NCI-H2196 treated with DMSO at 0.1 percent for 48 hours (cell line): ENCODE measurements at regions not wholly inside any gene's neighbourhood (a gene's known extent, or its start where the extent isn't known, plus 50 kb on each side); places are given as distances from the start of the nearest gene placed in this dataset.
"Not testable (repeated sequence)": the region's sequence is repeated elsewhere in the genome, so short reads cannot be mapped to it uniquely, and the experiment has no call there.

Experiments used
- DNase-seq: peaks from one replicate; lab custom pipeline; 2025; ENCODE audit not compliant: unreplicated experiment; lab: John Stamatoyannopoulos, UW

DNA sequence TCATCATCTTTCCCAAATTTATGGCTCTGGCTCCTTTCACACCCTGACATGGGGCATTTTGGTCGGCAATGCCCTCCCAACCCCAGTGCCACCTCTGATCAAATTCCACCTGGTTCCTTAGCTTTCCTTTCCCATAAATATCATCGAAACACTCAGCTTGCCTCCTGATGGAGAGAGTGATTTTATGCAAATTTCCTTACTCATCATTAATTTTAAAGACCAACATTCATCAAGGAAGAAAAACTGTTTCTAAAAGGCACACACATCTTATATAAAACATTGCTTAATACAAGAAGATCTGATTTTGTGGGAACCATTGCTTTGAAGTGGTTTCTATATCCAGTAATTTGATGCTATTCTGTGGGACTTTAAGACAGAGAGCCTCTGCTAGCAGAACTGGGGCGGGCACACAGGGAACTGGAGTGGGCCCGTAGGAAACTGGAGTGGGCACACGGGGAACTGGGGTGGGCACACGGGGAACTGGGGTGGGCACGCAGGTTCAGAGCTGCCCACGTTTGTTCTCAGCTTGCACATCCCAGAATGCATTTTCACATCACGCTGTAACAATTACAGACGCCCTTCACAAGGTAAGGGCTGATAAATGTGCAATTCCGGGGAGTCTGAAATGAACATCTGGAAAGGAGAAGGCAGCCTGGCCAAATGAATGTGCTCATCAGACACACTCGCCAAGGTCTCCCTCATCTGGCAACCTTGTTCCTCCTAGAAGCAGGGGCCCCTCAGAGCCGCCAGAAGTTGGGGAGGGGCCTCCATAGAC, 174.2 kb downstream of the RTP5 start:
- no peak for DNase-seq

DNA sequence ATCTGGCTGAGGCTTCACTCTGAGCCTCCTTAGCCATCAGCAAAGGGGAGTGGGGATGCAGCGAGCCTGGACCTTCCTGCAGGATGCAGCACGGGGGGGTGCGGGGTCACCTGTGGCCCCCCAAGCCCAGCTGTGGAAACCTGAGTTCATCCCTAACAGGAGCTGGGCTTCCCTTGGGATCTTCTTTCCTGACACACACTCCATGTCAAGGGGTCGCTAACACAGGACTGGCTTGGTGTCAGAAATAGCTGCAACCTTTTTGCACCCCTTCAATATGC, 174.7 kb downstream of the RTP5 start:
- DNase-seq: no peak

DNA sequence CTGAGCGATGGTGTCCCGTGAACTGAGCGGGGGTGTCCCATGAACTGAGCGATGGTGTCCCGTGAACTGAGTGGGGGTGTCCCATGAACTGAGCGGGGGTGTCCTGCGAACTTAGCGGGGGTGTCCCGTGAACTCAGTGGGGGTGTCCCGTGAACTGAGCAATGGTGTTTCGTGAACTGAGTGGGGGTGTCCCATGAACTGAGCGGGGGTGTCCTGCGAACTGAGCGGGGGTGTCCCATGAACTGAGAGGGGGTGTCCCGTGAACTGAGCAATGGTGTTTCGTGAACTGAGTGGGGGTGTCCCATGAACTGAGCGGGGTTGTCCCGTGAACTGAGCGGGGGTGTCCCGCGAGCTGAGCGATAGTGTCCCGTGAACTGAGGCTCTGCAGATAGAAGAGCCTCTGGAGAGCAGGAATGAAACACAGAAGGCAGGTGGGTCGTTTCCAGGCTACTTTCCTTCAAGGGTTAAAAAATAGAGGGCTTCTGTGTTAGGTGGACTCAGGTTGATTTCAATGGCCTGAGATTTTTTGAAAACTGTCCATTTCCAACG, 176.1 kb downstream of the RTP5 start:
- DNase-seq: not testable (repeated sequence)

DNA sequence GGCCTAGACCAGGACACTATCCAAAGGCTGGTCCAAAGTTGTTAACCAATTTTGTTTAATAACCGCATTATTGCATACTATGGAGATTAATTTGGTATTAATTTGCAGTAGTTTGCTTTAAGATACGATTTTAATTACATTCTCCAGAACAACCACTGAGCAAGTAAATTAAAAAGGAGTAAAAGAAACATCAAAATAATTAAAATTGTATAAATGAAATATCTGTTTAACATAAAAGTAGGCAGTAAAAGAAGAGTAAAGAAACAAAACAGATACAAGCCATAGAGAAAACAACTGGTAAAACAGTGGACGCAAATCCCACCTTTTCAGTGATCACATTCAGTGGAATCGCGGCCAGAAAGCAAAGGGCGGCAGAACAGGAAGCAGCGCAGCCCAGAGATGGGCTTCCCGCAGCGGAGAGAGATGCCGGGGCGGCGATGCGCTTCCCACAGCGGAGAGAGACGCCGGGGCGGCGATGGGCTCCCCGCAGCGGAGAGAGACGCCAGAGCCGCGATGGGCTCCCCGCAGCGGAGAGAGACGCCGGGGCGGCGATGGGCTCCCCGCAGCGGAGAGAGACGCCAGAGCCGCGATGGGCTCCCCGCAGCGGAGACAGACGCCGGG, 176.8 kb downstream of the RTP5 start:
- no peak for DNase-seq

DNA sequence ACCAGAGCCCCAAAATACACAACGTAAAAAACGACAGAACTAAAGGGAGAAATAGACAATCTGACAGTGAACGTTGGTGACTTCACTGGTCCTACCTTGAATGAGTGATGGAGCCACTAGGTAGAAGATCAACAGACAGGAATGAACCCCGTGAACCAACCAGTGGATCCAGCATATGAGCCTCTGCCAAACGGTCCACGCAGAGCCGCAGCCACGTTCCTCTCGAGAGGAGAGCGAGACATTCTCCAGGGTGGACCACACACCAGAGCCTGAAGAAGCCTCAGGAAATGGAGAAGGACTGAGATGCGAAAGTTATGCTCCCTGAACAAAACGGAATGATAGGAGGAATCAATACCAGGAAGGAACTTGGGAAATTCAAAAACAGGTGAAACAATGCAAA, 178.4 kb downstream of the RTP5 start:
- no peak for DNase-seq

DNA sequence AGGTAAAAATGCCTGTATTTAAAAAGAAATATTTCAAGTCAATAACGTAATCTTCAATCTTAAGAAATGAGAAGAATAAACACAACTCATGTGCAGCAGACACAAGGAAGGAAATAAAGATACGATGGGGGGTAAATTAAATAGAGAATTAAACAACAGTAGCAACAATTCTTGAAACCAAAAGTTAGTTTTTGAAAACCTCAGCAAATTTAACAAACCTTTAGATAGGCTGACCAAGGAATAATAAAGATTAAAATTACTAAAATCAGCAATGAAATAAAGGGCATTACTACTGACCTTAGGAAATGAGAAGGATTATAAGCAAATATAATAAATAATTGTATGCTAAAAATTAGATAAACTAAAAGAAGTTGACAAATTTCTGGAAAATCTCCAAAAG, 178.9 kb downstream of the RTP5 start:
- DNase-seq: no peak

DNA sequence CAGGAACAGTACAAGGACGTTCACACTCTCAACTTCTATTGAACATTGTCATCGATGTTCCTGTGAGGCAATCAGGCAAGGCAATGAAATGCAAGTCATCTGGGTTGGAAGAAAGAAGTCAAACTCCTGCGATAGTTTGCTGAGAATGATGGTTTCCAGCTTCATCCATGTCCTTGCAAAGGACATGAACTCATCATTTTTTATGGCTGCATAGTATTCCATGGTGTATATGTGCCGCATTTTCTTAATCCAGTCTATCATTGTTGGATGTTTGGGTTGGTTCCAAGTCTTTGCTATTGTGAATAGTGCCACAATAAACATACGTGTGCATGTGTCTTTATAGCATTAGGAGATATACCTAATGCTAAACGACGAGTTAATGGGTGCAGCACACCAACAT, 180.0 kb downstream of the RTP5 start:
- DNase-seq: not testable (repeated sequence)

DNA sequence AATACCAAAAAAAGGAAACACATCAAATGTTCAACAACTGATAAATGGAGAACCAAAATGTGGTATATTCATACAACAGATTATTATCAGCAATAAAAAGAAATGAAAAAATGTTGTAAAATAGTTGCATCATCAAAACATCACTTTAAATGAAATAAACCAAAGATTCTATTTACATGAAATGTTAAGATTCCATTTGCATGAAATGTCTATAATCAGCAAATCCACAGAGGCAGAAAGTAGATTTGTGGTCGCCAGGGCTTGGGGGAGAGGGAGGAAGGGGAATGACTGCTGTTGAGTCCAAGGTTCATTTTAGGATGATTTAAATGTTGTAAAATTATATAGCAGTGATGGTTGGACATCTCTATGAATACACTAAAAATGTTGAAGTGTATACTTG, 181.9 kb downstream of the RTP5 start:
- DNase-seq: no peak

DNA sequence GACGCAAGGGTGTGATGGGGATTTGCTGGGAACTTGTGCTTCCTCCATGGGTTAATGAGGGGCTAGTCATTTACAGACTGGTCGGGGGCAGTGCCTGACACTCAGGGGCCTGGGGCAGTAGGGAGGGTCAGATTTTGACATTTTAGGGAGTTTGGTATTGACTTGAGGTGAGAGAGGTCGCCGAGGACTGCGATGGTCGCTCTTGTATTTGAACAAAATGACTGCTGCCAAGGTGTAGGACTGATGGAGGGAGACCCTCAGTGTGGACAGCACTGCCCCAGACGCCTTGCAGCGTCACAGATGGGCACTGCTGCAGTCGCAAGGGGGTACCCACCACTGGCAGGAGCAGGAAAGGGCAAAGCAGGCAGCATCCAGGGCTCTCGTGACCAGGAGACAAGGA, 182.9 kb downstream of the RTP5 start:
- DNase-seq: no peak

DNA sequence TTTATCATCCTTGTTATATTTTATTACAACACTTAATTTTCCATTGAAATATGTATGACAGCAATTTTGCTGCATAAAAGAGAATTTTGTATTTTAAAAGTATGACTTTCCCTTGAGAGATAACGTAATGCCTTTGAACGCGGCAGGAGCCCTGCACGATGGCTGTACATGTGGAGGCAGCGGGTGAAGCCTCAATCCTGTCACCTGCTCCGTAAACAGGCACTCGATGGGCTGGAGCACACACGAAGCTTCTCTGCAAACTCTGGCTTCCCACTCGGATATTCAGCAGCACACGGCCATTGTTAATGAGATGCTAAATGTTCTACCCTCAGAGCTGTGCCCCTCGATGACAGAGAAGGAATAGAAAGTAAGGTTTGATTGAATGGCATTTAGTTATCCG, 184.4 kb downstream of the RTP5 start:
- no peak for DNase-seq

DNA sequence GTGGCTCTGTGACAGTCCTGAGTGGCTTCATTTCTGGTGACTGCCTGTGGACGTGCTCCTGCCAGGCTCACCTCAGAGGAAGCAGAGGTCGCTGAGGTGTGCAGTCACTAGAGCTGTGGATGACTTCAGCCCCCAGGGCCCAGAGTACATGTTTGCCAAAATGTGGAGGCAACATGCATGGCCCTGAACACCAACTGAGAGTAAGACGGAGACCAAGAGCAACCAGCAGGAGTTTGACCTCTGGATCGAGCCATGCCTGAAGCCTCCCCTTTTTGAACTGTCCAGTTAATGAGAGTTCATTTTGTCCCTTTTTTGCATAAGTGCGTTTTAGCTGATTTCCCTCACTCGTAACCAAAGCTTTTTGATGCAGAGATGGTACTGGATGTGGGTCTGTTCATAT, 184.9 kb downstream of the RTP5 start:
- DNase-seq: no peak

DNA sequence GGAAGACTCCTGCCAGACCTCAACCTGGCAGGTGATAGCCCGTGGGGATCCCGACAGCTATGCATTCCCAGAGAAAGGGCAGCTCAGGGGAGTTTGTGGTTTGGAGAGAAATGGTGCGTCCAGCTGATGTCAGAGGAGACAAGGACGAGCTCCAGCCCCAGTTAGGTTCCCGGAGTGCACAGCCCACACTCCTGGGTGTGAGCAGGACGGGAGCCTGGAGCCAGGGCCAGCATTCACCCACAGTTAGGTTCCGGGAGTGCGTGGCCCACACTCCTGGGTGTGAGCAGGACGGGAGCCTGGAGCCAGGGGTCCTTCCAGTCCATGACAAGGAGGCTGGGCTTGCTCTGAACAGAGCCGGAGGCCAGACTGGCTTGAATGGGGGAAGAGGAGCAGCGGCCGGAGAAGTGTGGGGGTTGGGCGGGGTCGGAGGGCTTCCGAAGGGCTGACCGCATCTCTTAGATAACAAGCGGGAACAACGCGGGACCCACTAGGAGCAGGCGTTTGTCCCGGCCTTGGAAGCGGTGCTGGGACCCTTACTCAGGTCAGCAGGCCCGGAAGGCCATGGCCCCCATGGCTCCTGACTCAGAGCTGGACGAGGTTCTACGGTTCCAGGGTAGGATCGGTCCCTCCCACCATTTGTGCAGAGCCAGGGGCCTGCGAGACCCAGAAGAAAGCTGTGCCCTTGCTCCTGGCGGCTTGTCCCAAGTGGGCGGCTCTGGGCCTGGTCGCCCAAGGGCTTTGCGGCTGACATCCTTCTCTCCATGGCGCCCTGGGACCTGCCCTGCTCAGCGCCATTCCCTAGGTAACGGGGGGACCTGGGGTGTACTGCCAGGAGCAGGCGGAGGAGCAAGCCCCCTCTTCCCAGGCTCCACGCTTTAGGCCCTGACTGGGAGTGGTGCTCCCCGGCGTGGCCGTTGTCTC, 185.6 kb downstream of the RTP5 start:
- DNase-seq: no peak

DNA sequence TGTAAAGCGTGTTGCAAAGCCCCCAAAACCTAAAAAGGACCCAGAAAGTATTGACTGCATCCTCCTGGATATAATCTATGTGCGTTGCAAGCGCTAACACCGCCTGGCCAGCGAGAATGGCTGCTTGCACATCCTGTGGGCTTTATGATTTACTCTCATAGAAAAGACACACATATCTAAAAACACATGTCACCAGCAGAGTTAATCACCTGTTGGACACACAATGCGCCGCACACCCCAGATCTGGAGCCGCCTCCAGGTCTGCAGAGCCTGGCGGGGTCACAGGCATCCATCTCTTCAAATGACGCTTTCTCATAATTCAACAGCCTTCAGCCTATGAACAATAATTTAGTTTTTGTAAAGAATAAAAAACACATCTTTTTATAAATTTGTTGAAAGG, 186.5 kb downstream of the RTP5 start:
- DNase-seq: no peak

DNA sequence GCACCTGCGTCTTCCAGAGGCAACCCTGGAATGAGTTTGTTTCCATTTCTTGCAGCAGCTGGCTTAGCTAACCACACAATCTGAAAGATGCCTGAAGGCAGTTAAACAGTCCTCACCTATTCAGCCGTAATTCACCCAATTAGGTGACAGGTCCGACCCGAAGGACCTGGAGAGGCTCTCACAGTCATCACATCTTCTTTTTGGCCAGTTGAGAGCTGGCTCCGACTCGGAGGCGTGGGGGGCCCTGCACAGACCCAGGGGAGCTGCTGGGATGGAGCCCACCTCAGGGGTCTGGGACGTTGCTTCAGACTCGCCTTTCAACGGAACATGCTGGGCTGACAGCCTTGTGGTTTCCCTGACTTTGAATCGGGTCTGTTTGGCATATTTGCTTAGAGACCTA, 187.3 kb downstream of the RTP5 start:
- DNase-seq: no peak

DNA sequence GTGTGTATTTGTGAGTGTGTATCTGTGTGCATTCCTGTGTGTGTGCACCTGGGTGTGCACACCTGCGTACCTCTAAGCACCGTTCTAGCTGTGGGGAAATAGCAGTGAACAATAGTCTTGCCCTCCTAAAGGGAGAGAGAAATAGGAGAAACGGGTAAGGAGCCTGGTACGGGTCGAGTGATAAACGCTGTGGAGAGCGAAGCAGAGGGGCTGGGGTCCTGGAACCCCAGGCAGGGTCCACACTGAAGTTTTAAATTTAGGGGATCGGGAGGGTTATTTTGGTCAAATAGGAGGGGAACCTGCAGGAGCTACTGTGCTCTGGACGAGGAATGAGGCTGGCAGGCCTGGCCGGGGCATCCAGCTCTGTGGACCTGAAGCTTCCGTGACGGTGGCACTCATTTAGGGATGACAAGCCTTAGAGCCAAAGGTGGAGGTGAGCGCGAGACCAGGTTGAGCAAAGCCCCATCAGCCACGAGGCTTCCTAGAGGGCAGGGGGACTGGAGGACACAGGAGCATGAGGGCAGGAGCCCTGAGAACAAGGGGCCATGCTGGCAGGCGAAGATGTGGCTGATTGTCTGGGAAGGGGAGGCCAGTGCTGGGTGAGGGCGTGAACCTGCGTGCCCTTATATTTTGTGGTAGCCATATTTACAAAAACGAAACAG, 188.0 kb downstream of the RTP5 start:
- no peak for DNase-seq

DNA sequence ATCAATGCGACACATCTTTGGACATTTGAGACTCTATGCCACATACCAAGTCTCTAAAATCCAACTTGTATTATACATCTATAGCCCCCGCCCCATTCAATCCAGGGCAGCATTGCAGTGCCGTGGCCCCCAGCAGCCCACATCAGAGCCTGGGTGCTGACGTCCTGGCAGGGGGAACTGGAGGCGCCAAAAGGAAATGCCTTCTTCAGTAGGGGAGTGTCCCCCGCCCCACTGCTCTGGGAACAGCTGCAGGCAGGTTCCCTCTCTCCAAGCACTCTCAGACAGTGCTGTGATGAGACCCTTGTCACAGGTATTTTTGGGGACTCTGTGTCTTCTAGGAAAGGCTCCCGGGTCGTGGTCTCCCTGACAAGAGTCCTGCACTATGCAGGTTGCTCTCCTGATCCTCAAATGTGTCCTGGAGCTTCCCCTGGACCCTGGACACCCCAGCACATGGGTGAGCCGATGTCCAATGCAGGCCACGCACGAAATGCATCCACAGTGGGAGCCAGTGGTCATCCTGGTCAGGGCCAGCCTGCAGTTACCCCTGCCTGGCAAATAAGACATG, 188.7 kb downstream of the RTP5 start:
- no peak for DNase-seq

DNA sequence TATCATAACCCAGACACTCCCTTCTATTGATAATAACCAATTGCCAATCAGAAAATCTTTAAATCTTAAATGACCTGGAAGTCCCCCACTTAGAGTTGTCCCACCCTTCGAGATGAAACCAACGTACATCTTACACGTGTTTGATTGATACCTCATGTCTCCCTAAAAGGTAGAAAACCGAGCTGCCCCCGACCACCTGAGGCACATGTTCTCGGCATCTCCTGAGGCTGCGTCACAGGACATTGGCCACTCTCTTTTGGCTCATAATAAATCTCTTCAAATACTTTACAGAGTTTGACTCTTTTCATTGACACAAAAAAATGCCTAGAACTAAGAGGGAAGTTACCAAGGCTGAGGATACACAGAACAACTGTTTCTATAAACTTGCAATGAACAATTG, 190.0 kb downstream of the RTP5 start:
- DNase-seq: no peak

DNA sequence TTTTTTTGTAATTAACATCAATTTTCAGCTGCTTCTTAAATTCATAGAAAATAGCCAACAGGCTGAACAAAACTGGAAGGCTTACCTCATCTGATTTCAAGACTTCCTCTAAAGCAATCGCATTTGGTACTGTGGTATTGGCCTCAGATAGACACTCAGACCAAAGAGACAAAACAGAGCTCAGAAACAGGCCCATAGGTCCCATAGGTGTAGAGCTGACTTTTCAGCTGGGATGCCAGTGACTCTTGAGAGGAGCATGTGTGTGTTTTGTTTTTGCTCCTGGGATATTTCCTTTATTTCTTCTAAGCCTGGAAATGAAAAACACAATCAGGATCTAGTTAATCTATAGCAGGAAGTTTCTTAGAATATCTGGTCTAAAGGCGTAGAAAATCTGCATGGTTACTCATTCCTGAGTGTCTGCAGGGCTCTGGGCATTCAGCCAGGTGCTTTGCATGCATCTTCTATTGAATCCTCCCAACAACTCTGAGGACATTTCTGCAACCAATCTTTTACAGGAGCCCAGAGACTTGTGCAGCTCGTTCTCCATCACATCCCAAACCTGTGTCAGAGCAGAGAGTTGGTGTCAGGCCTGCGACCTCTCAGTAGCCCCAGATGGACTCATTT, 190.8 kb downstream of the RTP5 start:
- DNase-seq: no peak

DNA sequence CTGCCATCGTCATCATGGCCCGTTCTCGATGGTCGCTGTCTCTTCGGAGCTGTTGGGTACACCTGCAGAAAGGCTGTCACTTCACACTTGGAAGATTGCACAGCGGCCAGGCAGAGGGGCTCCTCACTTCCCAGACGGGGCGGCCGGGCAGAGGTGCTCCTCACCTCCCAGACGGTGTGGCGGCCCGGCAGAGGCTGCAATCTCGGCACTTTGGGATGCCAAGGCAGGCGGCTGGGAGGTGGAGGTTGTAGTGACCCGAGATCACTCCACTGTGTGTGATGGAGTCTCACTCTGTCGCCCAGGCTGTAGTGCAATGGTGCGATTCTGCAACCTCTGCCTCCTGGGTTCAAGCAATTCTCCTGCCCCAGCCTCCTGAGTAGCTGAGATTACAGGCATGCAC, 192.4 kb downstream of the RTP5 start:
- DNase-seq: not testable (repeated sequence)

DNA sequence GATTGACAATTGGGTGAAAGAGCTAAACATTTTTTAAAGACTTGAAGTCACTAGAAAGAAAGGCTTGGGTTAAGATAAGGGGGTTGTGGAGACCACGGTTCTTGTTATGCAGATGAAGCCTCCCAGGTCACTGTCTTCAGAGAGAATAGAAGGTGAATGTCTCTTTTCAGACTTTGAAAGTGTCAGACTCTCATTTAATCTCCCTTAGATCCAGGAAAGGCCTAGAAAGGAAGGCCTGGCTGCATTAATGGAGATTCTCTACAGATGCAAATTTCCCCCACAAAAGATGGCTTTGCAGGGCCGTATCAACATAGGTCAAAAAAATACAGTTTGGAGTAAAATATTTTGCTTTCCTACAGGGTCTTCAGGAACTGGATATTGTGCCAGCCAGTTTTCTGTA, 193.9 kb downstream of the RTP5 start:
- DNase-seq: no peak

DNA sequence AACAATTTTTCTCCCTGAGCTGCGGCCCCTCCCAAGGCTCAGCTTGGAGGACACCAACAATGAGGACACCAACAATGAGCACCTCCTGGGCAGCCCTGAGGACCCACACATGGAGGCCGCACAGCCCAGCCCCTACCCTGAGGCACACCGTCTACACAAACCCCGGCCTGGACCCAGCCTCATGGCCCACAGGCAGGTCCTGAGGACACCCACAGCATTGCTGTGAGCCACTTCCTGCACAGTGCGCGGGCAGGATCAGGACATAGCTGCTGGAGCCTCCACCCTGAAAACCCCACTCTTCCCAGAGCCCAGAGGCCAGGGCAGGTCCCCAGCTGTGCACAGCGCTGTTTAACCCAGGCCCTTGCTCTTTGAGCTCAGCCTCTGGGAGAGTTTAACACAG, 194.3 kb downstream of the RTP5 start:
- no peak for DNase-seq
